Mesendoderm (in vitro differentiated cells): ENCODE measurements at regions not wholly inside any gene's neighbourhood (a gene's known extent, or its start where the extent isn't known, plus 50 kb on each side); places are given as distances from the start of the nearest gene placed in this dataset.

Experiments used
- DNase-seq: peaks from one replicate; pipeline ENCODE4 v3.0.0; 2013
- H2AK5ac ChIP-seq: 2 replicates; pipeline ENCODE4 v1.6.1; 2013; ENCODE audit warnings: low read length, inconsistent platforms
- H2BK120ac ChIP-seq: 2 replicates; pipeline ENCODE4 v1.6.1; 2013; ENCODE audit warnings: low read depth, mild to moderate bottlenecking, low read length, moderate library complexity, mixed read lengths
- H2BK15ac ChIP-seq: replicated peaks from 2 replicates; pipeline ENCODE4 v1.6.1; 2013; ENCODE audit warnings: low read depth, mild to moderate bottlenecking, moderate library complexity
- H2BK5ac ChIP-seq: 2 replicates; pipeline ENCODE4 v1.6.1; 2013; ENCODE audit warnings: low read length, inconsistent platforms
- H3K18ac ChIP-seq: 2 replicates; pipeline ENCODE4 v1.6.1; 2013; ENCODE audit warnings: mild to moderate bottlenecking, low read length, mixed read lengths
- H3K23ac ChIP-seq: one replicate; pipeline ENCODE4 v1.6.1; 2013; ENCODE audit warnings: low read length
- H3K27ac ChIP-seq: 2 replicates; pipeline ENCODE4 v1.5.1; 2013; ENCODE audit warnings: low read depth, mild to moderate bottlenecking, inconsistent platforms, low read length, moderate library complexity
- H3K27me3 ChIP-seq: 2 replicates; pipeline ENCODE4 v1.6.1; 2013; ENCODE audit warnings: low read length, control low read depth, mild to moderate bottlenecking, inconsistent platforms; ENCODE audit not compliant: insufficient read depth, poor library complexity
- H3K36me3 ChIP-seq: 2 replicates; pipeline ENCODE4 v1.6.1; 2013; ENCODE audit warnings: low read length, inconsistent platforms; ENCODE audit not compliant: control insufficient read depth, insufficient read depth
- H3K4ac ChIP-seq: one replicate; pipeline ENCODE4 v1.6.1; 2013; ENCODE audit warnings: low read depth, mild to moderate bottlenecking, low read length, moderate library complexity
- H3K4me1 ChIP-seq: 2 replicates; pipeline ENCODE4 v1.6.1; 2013; ENCODE audit warnings: low read depth, low read length, inconsistent platforms; ENCODE audit not compliant: control insufficient read depth
- H3K4me2 ChIP-seq: 2 replicates; pipeline ENCODE4 v1.6.1; 2013; ENCODE audit warnings: low read length
- H3K4me3 ChIP-seq: 2 replicates; pipeline ENCODE4 v1.5.1; 2013; ENCODE audit warnings: mild to moderate bottlenecking, low read length
- H3K56ac ChIP-seq: one replicate; pipeline ENCODE4 v1.6.1; 2013; ENCODE audit warnings: low read length
- H3K79me1 ChIP-seq: 2 replicates; pipeline ENCODE4 v1.6.1; 2013; ENCODE audit warnings: low read length, inconsistent platforms
- H3K79me2 ChIP-seq: 2 replicates; pipeline ENCODE4 v1.6.1; 2013; ENCODE audit warnings: mild to moderate bottlenecking, low read length; ENCODE audit not compliant: control insufficient read depth, insufficient read depth
- H3K9ac ChIP-seq: 2 replicates; pipeline ENCODE4 v1.6.1; 2013; ENCODE audit warnings: low read length, inconsistent platforms
- H4K5ac ChIP-seq: one replicate; pipeline ENCODE4 v1.6.1; 2013; ENCODE audit warnings: low read length
- H4K8ac ChIP-seq: one replicate; pipeline ENCODE4 v1.6.1; 2013; ENCODE audit warnings: low read depth, mild to moderate bottlenecking, control low read depth, low read length, moderate library complexity
- WGBS: extraction: QIAGEN DNeasy Blood & Tissue Kit; methylation state at CpG from one replicate; pipeline ENCODE4 v1.1.7; 2013; ENCODE audit warnings: low lambda C conversion rate, missing lambda C conversion rate; ENCODE audit not compliant: insufficient coverage; ENCODE audit errors: extremely low coverage; 5-methylcytosine and 5-hydroxymethylcytosine counted together

GRCh38 chr10:3008518-3009195 lies 58.7 kb upstream of the PFKP start:
- Histone ChIP-seq H2BK5ac (no peak overlapping the region), H3K27me3 (no peaks in the 10 kb centered on the region), H2BK120ac (no peak overlapping the region), H3K4ac (no peak overlapping the region), H3K4me1 (no peaks in the 10 kb centered on the region), H3K4me3 (no peak overlapping the region), H2BK15ac (no peak overlapping the region), H3K23ac (no peak overlapping the region), H3K27ac (no peak overlapping the region), H3K4me2 (no peak overlapping the region), H3K18ac (no peak overlapping the region), H4K8ac (no peak overlapping the region), H2AK5ac (no peak overlapping the region), H3K79me1 (no peaks in the 10 kb centered on the region), H3K9ac (no peak overlapping the region), H3K36me3 (no peaks in the 10 kb centered on the region), H3K56ac (no peak overlapping the region), H4K5ac (no peak overlapping the region), H3K79me2 (no peaks in the 10 kb centered on the region)
- no CpG with 5 or more reads among the region's 12 CpGs for WGBS
- no peak for DNase-seq

- Histone ChIP-seq H3K4me1 (no peaks in the 10 kb centered on the region), H2BK15ac (no peak overlapping the region), H3K4me2 (no peak overlapping the region), H4K5ac (no peak overlapping the region), H3K23ac (no peak overlapping the region), H3K9ac (no peak overlapping the region), H3K4me3 (no peak overlapping the region), H2BK120ac (no peak overlapping the region), H4K8ac (no peak overlapping the region), H2BK5ac (no peak overlapping the region), H3K27me3 (no peaks in the 10 kb centered on the region), H3K79me1 (no peaks in the 10 kb centered on the region), H3K79me2 (no peaks in the 10 kb centered on the region), H3K56ac (no peak overlapping the region), H3K36me3 (no peaks in the 10 kb centered on the region), H3K18ac (no peak overlapping the region), H3K27ac (no peak overlapping the region), H2AK5ac (no peak overlapping the region), H3K4ac (no peak overlapping the region)
- no peak for DNase-seq
- no CpG with 5 or more reads among the region's 1 CpG for WGBS
Measured at GRCh38 chr10:3006607-3007006, 60.7 kb upstream of the PFKP start.

DNA sequence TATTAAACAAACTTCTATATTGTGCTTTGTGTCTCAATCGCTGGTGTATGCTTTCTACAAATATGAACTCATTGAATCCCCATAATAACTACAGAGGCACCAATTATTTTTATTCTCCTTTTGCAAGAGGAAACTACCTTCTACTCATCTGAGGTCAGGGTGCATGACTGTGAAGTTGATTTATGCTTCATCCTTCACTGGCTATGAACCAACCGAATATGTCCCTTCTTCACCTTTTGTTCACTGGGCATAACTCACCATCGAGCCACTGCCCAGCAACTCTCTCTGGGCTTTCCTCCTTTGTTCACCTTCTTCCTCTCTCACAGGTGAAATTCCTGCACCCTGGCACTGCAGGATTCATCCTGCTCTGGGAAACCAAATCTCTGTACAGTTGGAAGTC lies 61.3 kb upstream of the PFKP start:
- H4K5ac ChIP-seq = no peak overlapping the region
- H3K79me1 ChIP-seq = no peaks in the 10 kb centered on the region
- H3K4ac ChIP-seq = no peak overlapping the region
- H2AK5ac ChIP-seq = no peak overlapping the region
- no peaks in the 10 kb centered on the region for H3K27me3 ChIP-seq
- WGBS = no CpG with 5 or more reads among the region's 3 CpGs
- no peaks in the 10 kb centered on the region for H3K79me2 ChIP-seq
- no peak overlapping the region for H2BK120ac ChIP-seq
- no peak overlapping the region for H3K9ac ChIP-seq
- no peaks in the 10 kb centered on the region for H3K4me1 ChIP-seq
- H3K4me2 ChIP-seq = no peak overlapping the region
- H2BK5ac ChIP-seq = no peak overlapping the region
- H3K36me3 ChIP-seq = no peaks in the 10 kb centered on the region
- no peak overlapping the region for H2BK15ac ChIP-seq
- no peak overlapping the region for H3K23ac ChIP-seq
- H3K4me3 ChIP-seq = no peak overlapping the region
- H3K27ac ChIP-seq = no peak overlapping the region
- H3K18ac ChIP-seq = no peak overlapping the region
- H4K8ac ChIP-seq = no peak overlapping the region
- DNase-seq = no peak
- no peak overlapping the region for H3K56ac ChIP-seq

DNA sequence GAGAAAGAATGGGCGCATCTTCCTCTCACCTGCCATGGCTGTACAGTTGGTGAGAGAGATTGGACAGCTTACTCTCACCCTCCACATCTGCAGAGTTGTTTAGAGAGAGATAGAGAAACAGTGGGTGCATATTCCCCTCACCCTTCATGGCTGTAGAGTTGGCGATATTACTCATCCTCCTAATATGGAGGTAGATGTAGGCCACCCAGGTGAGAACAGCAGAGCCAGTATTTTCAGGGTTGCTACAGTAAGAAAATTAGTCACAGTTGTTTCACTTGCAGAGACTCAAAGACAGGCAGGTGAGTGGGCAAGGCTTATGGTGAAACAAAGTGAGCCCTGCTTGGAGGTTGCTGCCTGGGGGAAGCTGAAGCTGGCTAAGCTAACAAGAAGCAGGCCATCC lies 65.0 kb upstream of the PFKP start:
- Histone ChIP-seq H3K18ac (no peak overlapping the region), H4K5ac (no peak overlapping the region), H3K79me1 (no peaks in the 10 kb centered on the region), H3K56ac (no peak overlapping the region), H2BK5ac (no peak overlapping the region), H3K23ac (no peak overlapping the region), H4K8ac (no peak overlapping the region), H3K4me1 (no peaks in the 10 kb centered on the region), H2BK120ac (no peak overlapping the region), H3K79me2 (no peaks in the 10 kb centered on the region), H3K4me2 (no peak overlapping the region), H3K4ac (no peak overlapping the region), H3K9ac (no peak overlapping the region), H3K27me3 (no peaks in the 10 kb centered on the region), H2BK15ac (no peak overlapping the region), H2AK5ac (no peak overlapping the region), H3K4me3 (no peak overlapping the region), H3K27ac (no peak overlapping the region), H3K36me3 (no peaks in the 10 kb centered on the region)
- WGBS = no CpG with 5 or more reads among the region's 2 CpGs
- no peak for DNase-seq

- Histone ChIP-seq H3K4me2 (no peak overlapping the region), H2AK5ac (no peak overlapping the region), H3K79me1 (no peaks in the 10 kb centered on the region), H3K79me2 (no peaks in the 10 kb centered on the region), H3K4me3 (no peak overlapping the region), H2BK120ac (no peak overlapping the region), H3K23ac (no peak overlapping the region), H3K18ac (no peak overlapping the region), H3K4ac (no peak overlapping the region), H4K8ac (no peak overlapping the region), H2BK15ac (no peak overlapping the region), H3K56ac (no peak overlapping the region), H3K9ac (no peak overlapping the region), H4K5ac (no peak overlapping the region), H3K36me3 (no peaks in the 10 kb centered on the region), H2BK5ac (no peak overlapping the region), H3K27me3 (no peaks in the 10 kb centered on the region), H3K4me1 (no peaks in the 10 kb centered on the region), H3K27ac (no peak overlapping the region)
- DNase-seq = no peak
- no CpG with 5 or more reads among the region's 2 CpGs for WGBS
Measured at GRCh38 chr10:3000048-3000447, 67.3 kb upstream of the PFKP start.
